Dedifferentiated amniotic fluid mesenchymal stem cell (primary cell): ENCODE measurements at regions not wholly inside any gene's neighbourhood (a gene's known extent, or its start where the extent isn't known, plus 50 kb on each side); places are given as distances from the start of the nearest gene placed in this dataset.

Experiments used
- DNase-seq: peaks from one replicate; pipeline ENCODE4 v3.0.0-alpha.2; 2016; ENCODE audit errors: extremely low spot score

DNA sequence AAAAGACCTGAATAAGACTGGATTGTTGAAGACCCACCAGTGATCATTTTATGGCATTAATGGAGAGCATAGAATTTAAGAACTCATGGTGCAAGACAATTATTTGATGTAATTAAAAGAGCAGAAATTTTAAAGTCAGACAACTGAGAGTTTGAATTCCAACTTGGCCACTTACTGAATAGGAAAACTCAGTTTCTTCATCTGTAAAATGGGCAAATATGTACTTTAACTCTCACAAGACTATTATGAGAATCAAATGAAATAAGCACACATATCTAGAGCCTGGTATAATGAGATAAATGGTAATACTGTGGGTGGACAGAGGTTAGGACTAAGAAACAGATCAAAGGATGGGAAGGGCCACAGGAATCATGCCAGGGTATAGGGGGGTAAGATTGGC, 88.0 kb downstream of the SOX9 start:
- DNase-seq = no peak

DNA sequence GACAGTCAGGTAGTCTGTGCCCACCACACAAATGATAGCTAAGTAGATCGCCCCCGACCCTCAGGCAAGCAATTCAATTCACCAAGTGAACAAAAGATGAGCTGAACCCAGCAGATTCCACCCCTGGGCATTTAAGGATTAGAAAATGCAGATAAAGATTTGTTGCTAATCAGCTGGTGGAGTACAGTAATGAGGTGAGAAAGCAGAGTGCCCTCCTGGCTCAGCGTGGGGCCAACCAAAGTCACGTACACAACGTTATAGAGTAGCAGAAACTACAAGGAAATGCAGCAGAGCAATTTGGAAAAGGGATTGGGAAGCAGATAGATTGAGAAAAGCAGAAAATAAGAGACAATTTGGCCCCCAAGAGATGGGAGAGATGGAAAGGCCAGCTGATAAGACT, 91.2 kb downstream of the SOX9 start:
- DNase-seq = no peak

DNA sequence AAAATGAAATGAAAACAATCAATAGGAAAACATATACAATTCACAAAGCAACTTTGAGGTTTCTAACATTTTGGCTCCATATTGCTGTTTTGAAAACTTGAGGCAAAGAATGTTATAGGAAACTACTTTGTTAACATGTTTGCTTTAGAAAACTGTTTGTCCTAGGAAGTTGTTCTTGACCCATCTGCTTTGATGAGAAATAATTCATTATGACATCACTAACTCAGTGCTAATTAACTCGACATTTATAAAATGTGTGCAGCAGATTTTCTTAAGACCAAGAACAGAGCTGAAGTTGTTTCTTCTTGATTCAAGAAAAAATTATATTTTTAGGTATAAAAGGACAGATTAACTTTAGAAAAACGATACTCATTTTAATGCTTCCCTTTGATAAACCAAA, 94.7 kb downstream of the SOX9 start:
- no peak for DNase-seq

DNA sequence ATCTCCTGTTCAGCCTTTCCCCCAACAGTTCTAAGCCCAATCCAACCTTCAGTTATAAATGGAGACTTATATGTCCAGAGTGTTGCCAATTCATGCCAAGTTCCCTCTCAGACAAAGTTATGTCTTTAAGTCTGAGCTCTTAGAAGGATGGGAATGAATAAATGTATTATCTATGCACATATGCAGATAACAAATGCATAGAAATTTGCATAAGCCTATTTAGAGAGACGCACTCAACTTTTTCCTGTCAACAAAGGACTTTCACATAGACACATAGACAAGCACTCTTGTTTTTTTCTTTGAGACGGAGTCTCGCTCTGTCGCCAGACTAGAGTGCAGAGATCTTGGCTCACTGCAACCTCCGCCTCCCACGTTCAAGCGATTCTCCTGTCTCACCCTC, 95.1 kb downstream of the SOX9 start:
- no peak for DNase-seq

DNA sequence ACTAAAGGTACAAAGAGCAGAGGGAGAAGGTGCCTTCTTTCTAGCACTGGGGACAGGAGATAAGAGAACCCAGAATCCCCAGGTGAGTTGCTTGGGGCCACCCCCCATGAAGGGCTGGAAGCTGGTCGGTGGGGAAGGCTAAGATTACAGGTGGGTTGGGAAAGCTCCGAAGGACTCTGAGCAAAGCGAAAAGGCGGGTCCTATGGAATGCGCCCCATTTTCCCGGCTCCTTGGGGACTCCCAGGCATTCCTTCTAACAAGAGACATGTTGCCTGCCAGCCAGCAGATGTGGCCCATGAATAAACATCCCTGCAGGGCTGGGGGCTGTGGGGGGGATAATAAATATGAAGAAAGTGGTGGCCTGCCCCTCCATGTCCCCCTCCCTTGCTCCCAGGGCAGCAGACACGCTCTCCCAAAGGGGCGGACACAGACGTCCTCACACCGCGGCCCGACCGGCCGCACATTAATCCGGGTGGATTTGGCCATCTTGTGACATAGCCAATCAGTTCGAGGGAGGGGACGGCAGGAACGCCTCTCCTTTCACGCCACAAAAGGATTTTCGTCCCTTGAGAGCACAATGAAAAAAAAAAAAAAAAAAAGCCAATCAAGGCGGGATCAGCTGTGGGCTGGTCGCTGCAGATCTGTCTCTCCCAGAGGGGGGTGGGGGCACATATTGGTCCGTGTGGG, 98.5 kb downstream of the SOX9 start:
- no peak for DNase-seq

DNA sequence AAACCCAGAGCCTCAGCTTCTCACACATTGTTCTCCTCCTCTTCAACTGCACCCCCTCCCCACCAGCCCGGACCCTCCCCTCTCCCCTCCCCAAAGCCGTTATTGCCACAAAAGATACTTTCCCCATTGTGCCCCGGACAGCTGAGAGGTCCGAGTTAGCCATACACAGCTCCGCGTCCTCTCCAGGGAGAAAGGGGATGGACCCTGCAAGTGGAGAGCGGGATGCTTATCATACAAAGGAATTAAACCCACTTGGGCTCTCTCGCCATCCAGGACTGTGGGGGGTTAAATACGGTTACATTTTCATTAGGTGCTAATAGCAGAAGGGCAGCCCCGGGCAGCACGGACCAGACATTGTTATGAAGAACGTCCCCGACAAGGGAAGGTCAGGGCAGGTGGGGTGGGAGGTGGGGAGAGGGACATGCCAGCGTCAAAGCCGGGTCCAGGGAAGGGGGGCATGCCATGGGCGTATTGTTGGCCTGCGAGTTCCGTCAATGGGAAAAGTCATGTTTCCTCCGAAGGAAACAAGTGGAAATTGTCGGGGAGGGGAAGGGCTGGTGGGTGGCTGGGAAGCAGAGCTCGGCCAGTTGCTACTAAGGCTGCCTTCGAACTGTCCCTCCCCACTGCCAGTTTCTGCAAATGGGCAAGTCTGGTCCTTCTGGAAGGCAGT, 99.1 kb downstream of the SOX9 start:
- DNase-seq = no peak

DNA sequence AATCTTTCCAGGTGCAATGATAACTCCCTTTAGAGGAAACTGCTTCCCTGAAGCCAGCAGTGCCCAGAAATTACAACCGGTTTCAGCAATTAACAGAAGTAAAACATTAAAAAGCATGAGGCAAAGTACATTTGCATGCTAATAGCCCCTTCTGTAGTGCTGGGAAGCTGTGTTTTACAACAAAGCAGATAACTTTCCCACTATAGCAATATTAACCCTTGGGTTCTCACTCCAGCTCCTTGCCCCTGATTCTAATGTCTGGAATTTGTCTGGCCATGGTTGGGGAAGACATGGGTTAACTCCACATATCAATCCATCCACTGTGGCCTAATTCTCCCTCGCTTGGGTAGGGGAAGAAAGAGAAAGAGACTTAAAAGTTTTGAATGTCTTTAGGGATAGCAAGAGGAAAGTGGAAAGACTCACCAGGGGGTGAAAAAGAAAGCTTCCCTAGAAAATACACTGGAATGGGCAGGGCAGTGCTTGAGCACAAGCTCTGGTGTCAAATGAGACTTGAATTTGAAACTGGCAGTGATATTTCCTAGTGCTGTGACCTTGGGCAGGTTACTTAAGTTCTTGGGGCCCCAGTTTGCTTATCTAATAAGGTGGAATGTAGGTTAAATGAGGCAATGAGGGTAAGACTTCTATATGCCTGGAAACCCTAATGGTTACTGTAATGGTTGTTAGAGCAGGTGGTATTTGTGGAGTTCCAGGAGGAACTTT, 102.0 kb downstream of the SOX9 start:
- DNase-seq = no peak

DNA sequence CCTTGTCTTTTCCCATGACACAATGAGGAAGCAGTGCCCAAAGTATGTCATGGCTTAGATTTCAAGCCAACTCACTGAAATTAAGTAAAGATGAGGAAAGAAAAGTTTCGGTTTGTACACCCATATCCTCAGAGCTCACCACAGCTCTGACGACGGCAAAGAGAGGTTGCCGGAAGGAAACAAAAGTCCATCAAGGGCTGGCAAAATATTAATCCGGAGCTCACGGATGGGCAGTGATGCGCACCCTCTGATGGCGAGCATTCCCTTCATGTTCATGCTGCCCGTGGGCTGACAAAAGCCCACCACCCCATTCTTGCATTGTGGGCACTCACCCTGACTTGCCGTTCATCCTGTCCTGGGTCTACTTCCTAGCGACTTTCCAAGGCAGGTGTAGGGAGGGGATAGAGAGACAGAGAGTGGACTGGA, 103.1 kb downstream of the SOX9 start:
- no peak for DNase-seq

DNA sequence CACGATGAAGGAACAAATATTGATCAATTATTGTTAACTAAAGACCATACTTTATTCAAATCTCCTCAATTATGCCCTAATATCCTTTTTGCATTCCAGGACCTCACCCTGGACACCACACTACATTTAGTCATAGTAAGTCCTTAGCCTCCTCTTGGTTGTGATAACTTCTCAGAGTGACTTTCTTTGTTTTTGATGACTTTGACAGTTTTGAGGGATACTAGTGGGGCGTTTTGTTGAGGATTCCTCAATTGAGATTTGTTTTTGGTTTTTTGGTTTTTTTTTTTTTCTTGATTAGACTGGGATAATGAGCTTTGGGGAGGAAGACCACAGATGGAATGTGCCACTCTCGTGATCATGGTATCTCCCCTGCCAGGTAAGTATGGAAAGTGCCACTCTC, 105.5 kb downstream of the SOX9 start:
- no peak for DNase-seq

DNA sequence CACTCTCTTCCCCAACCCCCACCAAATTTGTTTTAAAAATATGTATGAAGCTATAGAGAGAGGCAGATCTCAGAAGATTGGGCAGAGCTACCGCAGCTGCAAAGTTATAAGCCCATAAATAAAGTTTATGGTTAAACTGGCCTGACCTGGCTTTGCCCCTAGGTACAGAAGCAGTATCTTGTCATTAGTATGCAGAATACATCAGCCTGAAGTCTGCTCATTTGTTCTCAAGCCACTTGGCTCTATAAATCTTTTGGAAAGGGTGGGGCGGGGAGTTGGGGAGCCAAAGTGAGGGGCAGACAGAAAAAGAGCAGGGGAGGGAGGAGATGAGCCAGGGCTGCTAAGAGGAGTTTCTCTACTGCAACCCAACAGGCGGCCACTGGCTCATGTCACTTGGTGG, 113.2 kb downstream of the SOX9 start:
- no peak for DNase-seq

DNA sequence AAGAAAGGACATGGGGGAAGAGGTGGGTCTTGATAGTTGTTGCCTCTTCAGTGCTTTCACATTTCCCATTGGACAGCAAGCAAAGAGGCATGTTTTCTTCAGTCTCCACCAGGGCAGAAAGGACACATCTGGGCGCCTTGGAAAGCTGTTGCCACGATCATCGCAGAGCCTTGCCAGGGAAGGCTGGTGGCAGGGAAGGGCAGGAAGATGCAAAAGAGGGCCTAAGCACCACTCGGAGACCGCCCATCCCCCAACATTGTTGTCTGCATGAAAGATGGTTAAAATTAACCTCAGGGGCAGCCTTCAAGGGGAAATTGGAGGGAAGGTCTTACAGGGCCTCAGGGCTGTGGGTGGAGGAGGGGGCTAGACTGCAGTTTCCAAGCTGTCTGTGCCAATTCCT, 114.2 kb downstream of the SOX9 start:
- DNase-seq = no peak

DNA sequence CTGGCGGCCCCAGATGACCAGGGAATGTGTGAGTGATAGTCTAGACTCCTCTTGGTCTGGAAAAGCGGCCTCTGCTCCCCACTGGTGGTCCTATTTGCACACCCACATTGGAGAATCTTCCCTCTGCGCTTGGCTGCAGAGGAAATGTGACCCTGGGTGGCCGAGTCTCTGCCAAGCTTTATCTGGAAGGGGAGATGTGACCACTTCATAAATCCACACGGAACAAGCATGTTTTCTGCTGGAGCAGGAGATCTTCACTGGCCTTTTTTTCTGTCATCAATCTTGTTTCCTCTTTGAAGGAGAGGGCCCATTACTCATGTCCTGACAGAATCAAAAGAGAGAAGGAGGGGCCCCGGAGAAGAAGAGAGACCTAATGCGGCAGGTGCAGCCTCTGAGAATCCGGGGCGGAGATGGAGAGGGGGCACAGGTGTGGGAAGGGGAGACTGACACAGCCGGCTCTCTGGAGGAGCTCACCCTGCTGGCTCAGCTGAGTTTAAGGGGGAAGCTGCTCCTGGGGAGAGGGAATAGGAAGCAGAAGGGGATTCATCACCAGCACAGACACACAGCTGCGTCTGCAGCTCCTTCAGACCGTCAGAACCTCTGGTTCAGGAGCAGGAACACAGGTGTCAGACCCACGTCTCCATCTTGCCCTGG, 116.3 kb downstream of the SOX9 start:
- DNase-seq = no peak

DNA sequence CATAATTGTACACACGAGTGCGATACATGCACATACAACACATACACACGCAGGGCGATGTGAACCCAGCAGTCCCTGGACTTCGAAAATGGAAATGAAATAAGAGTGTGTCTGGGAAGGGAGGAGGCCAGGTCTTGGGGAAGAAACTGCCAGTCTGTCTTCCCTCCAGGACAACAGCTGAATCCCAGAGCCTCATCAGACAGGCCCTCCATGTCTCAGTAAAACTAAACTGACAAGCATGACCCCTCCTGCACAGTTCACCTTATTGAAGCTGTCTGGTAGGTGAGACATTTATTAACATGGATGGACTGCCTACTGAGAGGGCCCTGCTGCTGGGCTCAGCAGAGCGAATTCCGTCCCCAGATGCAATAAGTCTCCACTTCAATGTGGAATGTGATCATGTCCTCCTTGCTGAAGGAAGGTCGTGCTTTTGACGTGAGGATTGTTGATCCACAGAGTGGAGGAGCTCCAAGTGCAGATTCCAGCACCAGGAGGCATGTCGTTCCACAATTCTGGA, 117.4 kb downstream of the SOX9 start:
- DNase-seq = no peak

DNA sequence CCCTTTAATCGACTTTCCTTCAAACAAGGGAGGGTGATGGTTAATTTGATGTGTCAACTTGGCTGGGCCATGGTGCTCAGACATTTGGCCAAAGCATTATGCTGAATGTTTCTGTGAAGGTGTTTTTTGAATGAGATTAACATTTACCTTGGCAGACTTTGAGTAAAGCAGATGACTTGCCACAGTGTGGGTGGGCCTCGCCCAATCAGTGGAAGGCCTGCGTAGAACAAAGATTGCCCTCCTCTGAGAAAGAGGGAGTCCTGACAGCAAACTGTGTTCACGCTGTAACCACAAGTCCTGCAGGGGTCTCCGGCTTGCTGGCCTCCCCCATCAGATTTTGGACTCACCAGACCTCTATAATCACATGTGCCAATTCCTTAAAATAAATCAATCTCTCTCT, 118.7 kb downstream of the SOX9 start:
- DNase-seq = no peak

DNA sequence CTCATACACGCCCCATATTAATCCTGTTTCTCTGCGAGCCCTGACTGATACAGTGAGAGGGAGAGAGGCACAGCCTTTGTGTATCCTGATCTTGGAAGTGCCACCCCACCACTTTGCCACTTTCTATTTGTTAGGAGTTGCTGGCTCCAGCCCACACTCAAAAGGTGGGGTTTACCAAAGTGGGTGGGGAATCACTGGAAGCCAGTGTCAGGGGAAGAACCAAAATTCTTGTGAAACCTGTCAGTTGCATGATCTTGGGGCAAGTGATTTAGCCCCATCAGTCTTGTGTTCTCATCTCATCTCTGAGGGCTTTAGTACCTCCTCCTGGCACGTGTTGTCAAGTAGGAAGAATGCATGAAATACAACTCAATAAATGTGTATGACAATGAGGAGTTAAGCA, 119.5 kb downstream of the SOX9 start:
- no peak for DNase-seq

DNA sequence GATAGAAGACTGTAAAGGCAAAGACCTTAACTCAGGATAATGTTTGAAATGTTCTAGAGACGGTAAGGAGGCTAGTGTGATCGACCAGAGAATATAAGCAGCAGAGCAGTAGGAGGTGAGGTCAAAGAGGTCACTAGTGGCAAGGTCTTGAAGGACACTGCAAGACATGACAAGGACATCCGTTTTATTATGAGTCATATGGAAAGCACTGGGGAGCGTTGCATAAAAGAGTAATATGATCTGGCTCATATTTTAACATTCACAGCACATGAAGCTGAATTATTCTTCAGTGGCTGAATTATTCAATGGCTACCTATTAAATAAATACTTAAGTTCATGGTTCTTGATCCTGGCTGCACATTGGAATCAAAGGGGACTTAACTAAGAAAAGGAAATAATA, 123.7 kb downstream of the SOX9 start:
- DNase-seq = no peak

DNA sequence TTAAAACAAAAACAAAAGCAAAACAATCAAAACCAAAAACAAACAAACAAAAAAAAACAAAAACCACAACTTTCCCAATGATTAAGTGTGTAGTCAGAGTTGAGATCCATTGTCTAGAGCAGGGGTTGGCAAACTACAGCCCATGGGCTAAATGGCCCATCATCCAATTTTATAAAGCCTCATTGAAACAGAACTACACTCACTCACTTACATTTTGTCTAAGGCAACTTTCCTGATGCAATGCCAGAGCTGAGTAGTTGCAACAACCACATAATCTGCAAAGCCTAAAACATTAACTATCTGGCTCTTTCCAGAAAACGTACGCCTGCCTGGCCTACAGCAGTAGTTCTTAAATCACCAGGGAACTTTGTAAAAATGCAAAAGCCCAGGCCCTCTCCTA, 124.1 kb downstream of the SOX9 start:
- DNase-seq = no peak

DNA sequence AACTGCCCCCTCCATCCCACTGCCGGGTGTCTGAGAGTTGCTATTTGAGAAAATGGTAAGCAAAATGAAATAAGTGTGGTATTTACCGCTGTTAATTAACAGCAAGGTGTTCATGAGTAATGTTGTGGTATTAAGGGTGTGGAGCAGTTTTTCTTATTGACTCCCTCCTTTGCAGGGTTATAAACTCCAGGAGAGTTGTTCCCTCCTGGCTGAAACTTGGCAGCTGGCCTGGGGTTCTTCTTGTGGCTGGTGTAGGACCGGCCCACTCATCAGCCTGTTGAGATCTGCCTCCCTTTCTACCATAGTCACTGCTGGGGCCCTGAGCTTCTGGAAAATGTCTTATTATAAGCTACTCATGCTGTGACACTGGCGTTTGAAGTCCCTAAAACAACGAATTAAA, 128.6 kb downstream of the SOX9 start:
- no peak for DNase-seq

DNA sequence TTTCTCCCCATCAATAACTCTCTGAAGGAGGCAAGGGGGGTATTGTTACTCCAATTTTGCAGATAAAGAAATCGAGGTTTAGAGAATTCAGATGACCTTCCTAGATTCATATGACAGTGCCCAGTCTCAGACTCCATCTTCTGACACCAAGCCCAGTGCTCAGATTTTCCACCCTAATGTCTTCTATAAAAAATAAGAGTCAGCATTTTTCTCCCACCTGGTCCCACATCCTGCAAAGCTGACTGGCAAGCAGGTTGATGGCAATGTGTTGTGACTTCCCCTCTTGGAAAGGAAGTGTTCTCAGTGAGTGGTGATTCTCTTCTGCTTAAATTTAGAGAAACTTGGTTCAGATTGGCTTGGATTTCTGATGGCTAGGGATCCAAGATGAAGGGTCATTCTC, 129.4 kb downstream of the SOX9 start:
- DNase-seq = no peak

DNA sequence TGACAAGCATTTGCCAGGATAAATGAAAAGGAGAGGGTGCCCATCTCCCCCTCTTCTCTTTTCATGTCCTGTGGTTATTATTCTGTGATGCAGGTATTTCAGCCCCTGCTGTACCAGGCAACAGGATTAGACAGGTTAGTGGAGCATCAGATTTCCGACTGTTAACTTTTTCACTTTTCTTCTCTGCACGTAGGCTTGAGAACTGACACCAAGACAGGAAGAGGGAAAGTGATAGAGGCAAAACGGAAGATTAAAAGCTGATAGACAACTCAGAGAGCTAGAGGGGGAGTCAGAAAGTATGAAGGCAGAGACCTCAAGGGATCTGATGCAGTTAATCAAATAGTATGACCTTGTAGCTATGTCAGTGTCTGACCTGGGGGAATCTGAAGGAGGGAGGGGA, 132.8 kb downstream of the SOX9 start:
- DNase-seq = no peak

DNA sequence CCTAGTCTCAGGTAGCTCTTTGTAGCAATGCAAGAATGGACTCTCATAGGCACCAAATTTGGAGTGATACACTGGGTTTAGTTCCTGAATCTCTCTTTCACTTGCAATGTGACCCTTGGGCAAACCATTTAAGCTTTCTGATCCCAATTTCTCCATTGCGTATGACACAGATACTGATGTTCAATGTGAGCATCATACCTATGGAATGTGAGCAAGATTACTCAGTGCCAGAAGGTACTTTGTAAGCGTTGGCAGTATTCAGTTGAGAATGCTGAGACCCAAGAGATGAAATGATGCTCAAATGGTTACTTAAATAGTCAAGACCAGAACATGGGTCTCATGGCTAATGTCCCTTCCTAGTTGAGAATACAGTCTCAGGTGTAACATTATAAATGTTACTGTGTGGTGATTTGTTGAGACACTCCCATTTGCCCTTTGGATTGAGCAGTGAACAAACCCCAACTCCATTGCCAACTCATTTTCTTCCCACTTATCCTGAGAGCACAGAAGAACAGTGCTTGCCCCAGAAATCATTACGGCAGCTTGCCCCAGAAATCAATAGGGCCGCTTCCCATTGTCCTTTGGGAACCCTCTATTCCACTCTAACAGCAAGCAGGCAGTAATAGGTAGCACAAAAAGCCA, 134.1 kb downstream of the SOX9 start:
- DNase-seq = no peak

DNA sequence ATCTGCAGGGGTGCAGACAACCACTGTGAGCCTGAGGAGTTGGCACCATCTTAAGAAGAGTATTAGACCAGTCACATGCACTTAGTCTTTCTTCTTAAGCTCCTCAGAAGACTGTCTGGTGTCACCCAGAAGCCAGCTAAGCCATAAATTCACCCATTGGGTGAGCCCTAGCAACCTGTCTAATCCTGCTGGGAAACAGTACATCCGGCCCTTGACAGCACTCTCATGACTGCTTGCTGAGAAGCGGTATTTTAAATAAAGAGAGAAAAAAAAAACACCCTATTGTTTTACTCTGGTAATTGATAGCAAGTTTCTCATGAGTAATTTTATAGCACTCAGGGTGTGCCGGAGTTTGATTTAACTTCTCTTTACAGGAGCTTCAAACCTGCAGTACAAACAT, 134.7 kb downstream of the SOX9 start:
- DNase-seq = no peak
